Endothelial cell of umbilical vein (primary cell): ENCODE measurements at regions not wholly inside any gene's neighbourhood (a gene's known extent, or its start where the extent isn't known, plus 50 kb on each side); places are given as distances from the start of the nearest gene placed in this dataset.
A peak's percentile ranks its signal among the peaks of the same experiment; 100 is the strongest.

Experiments used
- BruUV-seq: library from RNA; stranded (reverse); fragments of 400-500 nt; replicated peaks from 2 replicates; lab custom pipeline; 2021; lab: Mats Ljungman, UMichigan
- CTCF ChIA-PET: fragments of 300-600, 350-600 bp; sonication (Branson Sonifier 250); formaldehyde crosslinking; loops from one replicate; lab custom pipeline; 2021; ENCODE audit warnings: antibody characterized with exemption, inconsistent platforms; lab: Charles Lee
- POLR2A ChIA-PET: fragments of 300-600, 350-600 bp; sonication (Branson Sonifier 250); formaldehyde crosslinking; loops from one replicate; lab custom pipeline; 2021; ENCODE audit warnings: antibody characterized with exemption, inconsistent platforms; lab: Charles Lee
- DNase-seq: peaks from one replicate; pipeline ENCODE4 v3.0.0-alpha.2; 2011; ENCODE audit warnings: low read depth, low spot score
- FAIRE-seq: peaks from 2 replicates; lab custom pipeline; 2011; peaks lifted over from hg19 to GRCh38; lab: Jason Lieb, UNC
- H2AFZ ChIP-seq: 2 replicates; pipeline ENCODE4 v1.6.0; 2012; ENCODE audit warnings: low read depth, low read length, control low read depth, inconsistent platforms
- H3K27ac ChIP-seq: 2 replicates; pipeline ENCODE4 v1.5.1; 2011; ENCODE audit warnings: low read depth, mild to moderate bottlenecking, control low read depth, low read length, moderate library complexity; ENCODE audit not compliant: insufficient read depth
- H3K27me3 ChIP-seq, 2 experiments: 2 replicates each; pipeline versions ENCODE4 v1.6.0 to v1.6.1; 2011; ENCODE audit warnings: low read length in 2 of 2, mixed read lengths in 1 of 2; ENCODE audit not compliant: control insufficient read depth in 2 of 2, insufficient read depth in 2 of 2
- H3K36me3 ChIP-seq, 2 experiments: 2 replicates in 1 of 2; 3 replicates in 1 of 2; pipeline ENCODE4 v1.5.1; 2011; ENCODE audit warnings: low read length in 2 of 2, mild to moderate bottlenecking in 1 of 2, moderate library complexity in 1 of 2; ENCODE audit not compliant: control insufficient read depth in 2 of 2, insufficient read depth in 2 of 2; ENCODE audit errors: extremely low read depth in 1 of 2
- H3K4me1 ChIP-seq: 3 replicates; pipeline ENCODE4 v1.5.1; 2011; ENCODE audit warnings: mild to moderate bottlenecking, low read length; ENCODE audit not compliant: control insufficient read depth, insufficient read depth; ENCODE audit errors: extremely low read depth
- H3K4me2 ChIP-seq: 2 replicates; pipeline ENCODE4 v1.6.1; 2011; ENCODE audit warnings: low read length, control low read depth, mixed read lengths; ENCODE audit not compliant: insufficient read depth
- H3K4me3 ChIP-seq, 3 experiments: fragments of 200-600 bp in 1 of 3; sonication (generic), shearing (Covaris generic) in 1 of 3; replicated peaks in 1 of 3; 2 replicates each; pipeline ENCODE4 v1.5.1; 2011 to 2016; ENCODE audit warnings: control low read depth in 3 of 3, low read length in 3 of 3, mild to moderate bottlenecking in 2 of 3, inconsistent platforms in 1 of 3, low read depth in 1 of 3, moderate library complexity in 1 of 3; ENCODE audit not compliant: insufficient read depth in 1 of 3
- H3K79me2 ChIP-seq: 2 replicates; pipeline ENCODE4 v1.6.0; 2012; ENCODE audit warnings: low read length, inconsistent platforms; ENCODE audit not compliant: control insufficient read depth, insufficient read depth
- H3K9ac ChIP-seq: replicated peaks from 2 replicates; pipeline ENCODE3; 2011; ENCODE audit warnings: low read length, control low read depth; ENCODE audit not compliant: insufficient read depth; ENCODE audit errors: extremely low read depth
- H3K9me1 ChIP-seq: replicated peaks from 3 replicates; pipeline ENCODE4 v1.6.0; 2011; ENCODE audit warnings: mild to moderate bottlenecking, low read length; ENCODE audit not compliant: control insufficient read depth, insufficient read depth; ENCODE audit errors: extremely low read depth
- H3K9me3 ChIP-seq: replicated peaks from 2 replicates; pipeline ENCODE4 v1.5.1; 2012; ENCODE audit warnings: low read length, inconsistent platforms; ENCODE audit not compliant: control insufficient read depth, insufficient read depth
- H4K20me1 ChIP-seq: replicated peaks from 2 replicates; pipeline ENCODE3; 2011; ENCODE audit warnings: mild to moderate bottlenecking, low read length; ENCODE audit not compliant: control insufficient read depth, insufficient read depth; ENCODE audit errors: extremely low read depth
- EZH2 ChIP-seq: IDR thresholded peaks from 2 replicates; pipeline ENCODE4 v1.6.1; 2012; ENCODE audit warnings: borderline replicate concordance, low read depth, mild to moderate bottlenecking, moderate library complexity, low read length, inconsistent platforms; ENCODE audit not compliant: severe bottlenecking
- FOS ChIP-seq: IDR thresholded peaks from 2 replicates; pipeline ENCODE4 v1.6.1; 2011; ENCODE audit warnings: mild to moderate bottlenecking, low read length, moderate library complexity, borderline replicate concordance; ENCODE audit not compliant: insufficient read depth
- GATA2 ChIP-seq: IDR thresholded peaks from 2 replicates; pipeline ENCODE4 v1.7.0; 2011; ENCODE audit warnings: low read depth, mild to moderate bottlenecking, moderate library complexity, mixed read lengths, low read length; ENCODE audit not compliant: insufficient read length, insufficient read depth
- JUN ChIP-seq: IDR thresholded peaks from 2 replicates; pipeline ENCODE4 v1.6.1; 2011; ENCODE audit warnings: borderline replicate concordance, low read depth; ENCODE audit not compliant: insufficient read length, insufficient read depth
- MYC ChIP-seq: IDR thresholded peaks from one replicate; pipeline ENCODE4 v1.6.1; 2011; ENCODE audit warnings: mild to moderate bottlenecking, low read depth, low read length
- POLR2A ChIP-seq: IDR thresholded peaks from 2 replicates; pipeline ENCODE4 v1.6.1; 2012; ENCODE audit warnings: low read depth, mild to moderate bottlenecking, control low read depth, low read length
- POLR2AphosphoS5 ChIP-seq: IDR thresholded peaks from 2 replicates; pipeline ENCODE4 v1.6.1; 2012; ENCODE audit warnings: low read depth, mild to moderate bottlenecking, control low read depth, low read length, moderate library complexity; ENCODE audit not compliant: insufficient read depth
- dilution Hi-C: fragments of 300-500 bp; cut with MboI; formaldehyde crosslinking; loops from one replicate; pipeline ENCODE4 v1.15.0; 2019; ENCODE audit warnings: low sequenced_read_pairs; ENCODE audit not compliant: extremely low pct_ligation_motif_present
- intact Hi-C: fragments of 100-400 bp; cut with micrococcal nuclease; formaldehyde crosslinking; loops from one replicate; pipeline ENCODE4 v1.10.0; 2022
- TF ChIP-seq, protein P1 (sequence below), 2 donors: IDR thresholded peaks; 1 replicate in 1 of 2; 2 replicates in 1 of 2; pipeline ENCODE4 v1.5.1; 2011; ENCODE audit warnings: low read length in 2 of 2, mild to moderate bottlenecking in 2 of 2, moderate library complexity in 2 of 2, control low read depth in 1 of 2, inconsistent platforms in 1 of 2, low read depth in 1 of 2; ENCODE audit not compliant: insufficient read depth in 1 of 2; ENCODE audit errors: extremely low read depth in 1 of 2
- TF ChIP-seq, protein P2 (sequence below): IDR thresholded peaks from 2 replicates; pipeline ENCODE4 v1.6.1; 2011; ENCODE audit not compliant: insufficient read depth, insufficient read length

DNA sequence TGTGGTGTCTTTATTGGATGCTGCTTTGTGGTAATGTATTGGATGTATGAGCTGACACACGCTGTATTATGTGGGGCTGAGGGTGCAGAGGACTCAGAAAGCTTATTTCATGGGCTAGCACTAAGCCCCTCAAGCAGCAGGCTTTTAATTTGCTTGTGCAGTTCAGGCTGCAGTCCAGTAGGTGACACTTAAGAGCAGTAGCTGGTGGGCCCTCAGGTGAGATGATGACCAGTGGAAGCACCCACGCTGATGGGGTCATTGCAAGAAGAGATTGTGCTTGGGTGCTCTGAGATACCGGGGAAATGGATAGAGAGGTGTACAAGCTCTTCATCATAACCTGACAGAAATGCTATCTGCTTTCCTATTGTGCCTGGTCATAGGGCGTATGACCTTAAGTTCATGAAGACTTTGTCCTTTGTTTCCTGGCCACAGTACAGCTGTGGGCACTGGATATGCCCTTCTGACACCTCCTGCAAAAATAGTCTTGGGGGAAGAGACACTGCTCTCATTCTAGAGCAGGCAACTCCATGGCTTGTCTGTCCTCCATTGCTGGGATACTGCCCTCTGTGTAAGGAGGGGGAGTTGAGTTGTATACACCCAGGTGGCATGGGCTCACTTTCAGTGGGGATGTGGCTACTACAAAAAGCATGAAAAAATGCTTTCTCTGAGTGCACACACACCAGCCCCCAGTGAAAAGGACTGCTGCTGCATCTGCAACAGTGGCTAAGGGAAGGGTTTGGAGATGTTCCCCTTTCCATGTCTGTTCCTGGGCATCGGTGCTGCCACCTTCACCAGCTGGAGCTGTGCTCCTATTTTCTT, 205.7 kb upstream of the ZSWIM2 start:
- DNase-seq, result peak; percentile 4

More for the DNA sequence above, 205.7 kb upstream of the ZSWIM2 start:
- intact Hi-C loops, result no loop called here
- no peaks in the 10 kb centered on the region for H3K9me1 ChIP-seq
- H3K27me3 ChIP-seq, result no peaks in the 10 kb centered on the region
- no peak overlapping the region for H2AFZ ChIP-seq
- no peaks in the 10 kb centered on the region for H3K9me3 ChIP-seq
- no TSS peak for BruUV-seq
- H3K4me1 ChIP-seq, result no peaks in the 10 kb centered on the region
- dilution Hi-C loops, result no loop called here
- H3K4me3 ChIP-seq, result no peak overlapping the region
- H3K9ac ChIP-seq, result no peak overlapping the region
- H3K79me2 ChIP-seq, result no peaks in the 10 kb centered on the region
- no peaks in the 10 kb centered on the region for H3K36me3 ChIP-seq
- H3K27ac ChIP-seq, result no peak overlapping the region
- TF ChIP-seq MYC, result no peak
- TF ChIP-seq POLR2AphosphoS5, result no peak
- TF ChIP-seq FOS, result no peak
- TF ChIP-seq, protein P1, sequence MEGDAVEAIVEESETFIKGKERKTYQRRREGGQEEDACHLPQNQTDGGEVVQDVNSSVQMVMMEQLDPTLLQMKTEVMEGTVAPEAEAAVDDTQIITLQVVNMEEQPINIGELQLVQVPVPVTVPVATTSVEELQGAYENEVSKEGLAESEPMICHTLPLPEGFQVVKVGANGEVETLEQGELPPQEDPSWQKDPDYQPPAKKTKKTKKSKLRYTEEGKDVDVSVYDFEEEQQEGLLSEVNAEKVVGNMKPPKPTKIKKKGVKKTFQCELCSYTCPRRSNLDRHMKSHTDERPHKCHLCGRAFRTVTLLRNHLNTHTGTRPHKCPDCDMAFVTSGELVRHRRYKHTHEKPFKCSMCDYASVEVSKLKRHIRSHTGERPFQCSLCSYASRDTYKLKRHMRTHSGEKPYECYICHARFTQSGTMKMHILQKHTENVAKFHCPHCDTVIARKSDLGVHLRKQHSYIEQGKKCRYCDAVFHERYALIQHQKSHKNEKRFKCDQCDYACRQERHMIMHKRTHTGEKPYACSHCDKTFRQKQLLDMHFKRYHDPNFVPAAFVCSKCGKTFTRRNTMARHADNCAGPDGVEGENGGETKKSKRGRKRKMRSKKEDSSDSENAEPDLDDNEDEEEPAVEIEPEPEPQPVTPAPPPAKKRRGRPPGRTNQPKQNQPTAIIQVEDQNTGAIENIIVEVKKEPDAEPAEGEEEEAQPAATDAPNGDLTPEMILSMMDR (IDR thresholded peaks at IDR 0.05; ENCODE audit: extremely low read depth in 1 of 2, insufficient read depth in 1 of 2, low read depth in 1 of 2, low read length in 2 of 2), result peak in 1 of 2 donors; percentile 28
- TF ChIP-seq, protein P2, sequence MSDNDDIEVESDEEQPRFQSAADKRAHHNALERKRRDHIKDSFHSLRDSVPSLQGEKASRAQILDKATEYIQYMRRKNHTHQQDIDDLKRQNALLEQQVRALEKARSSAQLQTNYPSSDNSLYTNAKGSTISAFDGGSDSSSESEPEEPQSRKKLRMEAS, result no peak
- TF ChIP-seq EZH2, result no peak
- TF ChIP-seq POLR2A, result no peak
- TF ChIP-seq GATA2, result no peak
- TF ChIP-seq JUN, result no peak
- CTCF ChIA-PET, result interaction anchor here (0.7 to 1.3 kb wide), 8 partner anchors 15 to 393 kb away, joined by 3 to 5 read pairs (median 3); partner anchors contain the start of gene CALCRL
- H3K4me2 ChIP-seq, result no peak overlapping the region
- FAIRE-seq, result no peak
- no peaks in the 10 kb centered on the region for H4K20me1 ChIP-seq
- POLR2A ChIA-PET, result no interaction called here
